PC-3 (cell line): ENCODE measurements at regions not wholly inside any gene's neighbourhood (a gene's known extent, or its start where the extent isn't known, plus 50 kb on each side); places are given as distances from the start of the nearest gene placed in this dataset.

Experiments
- EZH2 ChIP-seq: fragments of 300-600 bp; sonication (generic); IDR thresholded peaks from one replicate; pipeline ENCODE4 v1.6.1; 2017; ENCODE audit warnings: antibody characterized with exemption, mild to moderate bottlenecking, low read length; ENCODE audit not compliant: unreplicated experiment
- EZH2phosphoT487 ChIP-seq: fragments of 300-600 bp; sonication (generic); IDR thresholded peaks from 2 replicates; pipeline ENCODE4 v1.6.1; 2018; ENCODE audit warnings: mild to moderate bottlenecking, antibody characterized with exemption, low read length, borderline replicate concordance
- TF ChIP-seq, protein P1 (sequence below): fragments of 300-600 bp; sonication (generic); conservative IDR thresholded peaks from 2 replicates; pipeline ENCODE4 v1.5.1; 2017; ENCODE audit warnings: antibody characterized with exemption, low read depth, mild to moderate bottlenecking, low read length

DNA sequence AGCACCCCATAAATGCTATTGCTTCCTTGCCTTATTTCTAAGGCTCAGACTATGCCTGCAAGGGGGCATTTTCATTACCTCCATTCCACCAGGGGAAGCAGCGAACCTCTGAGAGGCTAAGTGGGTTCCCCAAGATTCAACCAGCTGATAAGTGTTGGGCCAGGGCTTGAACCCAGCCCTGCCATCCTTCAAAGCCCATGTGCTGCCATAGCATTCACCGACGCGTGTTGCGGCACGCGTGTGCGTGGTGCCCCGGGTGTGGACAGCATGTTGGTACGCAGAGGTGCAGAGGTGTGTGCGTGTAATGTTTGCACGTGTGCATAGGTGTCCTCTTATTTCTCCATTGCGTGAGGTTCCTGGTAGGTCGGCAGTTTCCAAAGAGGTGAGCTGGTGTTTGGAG, 66.0 kb upstream of the PPARA start:
- TF ChIP-seq, protein P1, sequence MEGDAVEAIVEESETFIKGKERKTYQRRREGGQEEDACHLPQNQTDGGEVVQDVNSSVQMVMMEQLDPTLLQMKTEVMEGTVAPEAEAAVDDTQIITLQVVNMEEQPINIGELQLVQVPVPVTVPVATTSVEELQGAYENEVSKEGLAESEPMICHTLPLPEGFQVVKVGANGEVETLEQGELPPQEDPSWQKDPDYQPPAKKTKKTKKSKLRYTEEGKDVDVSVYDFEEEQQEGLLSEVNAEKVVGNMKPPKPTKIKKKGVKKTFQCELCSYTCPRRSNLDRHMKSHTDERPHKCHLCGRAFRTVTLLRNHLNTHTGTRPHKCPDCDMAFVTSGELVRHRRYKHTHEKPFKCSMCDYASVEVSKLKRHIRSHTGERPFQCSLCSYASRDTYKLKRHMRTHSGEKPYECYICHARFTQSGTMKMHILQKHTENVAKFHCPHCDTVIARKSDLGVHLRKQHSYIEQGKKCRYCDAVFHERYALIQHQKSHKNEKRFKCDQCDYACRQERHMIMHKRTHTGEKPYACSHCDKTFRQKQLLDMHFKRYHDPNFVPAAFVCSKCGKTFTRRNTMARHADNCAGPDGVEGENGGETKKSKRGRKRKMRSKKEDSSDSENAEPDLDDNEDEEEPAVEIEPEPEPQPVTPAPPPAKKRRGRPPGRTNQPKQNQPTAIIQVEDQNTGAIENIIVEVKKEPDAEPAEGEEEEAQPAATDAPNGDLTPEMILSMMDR: no peak
- TF ChIP-seq EZH2: no peak
- TF ChIP-seq EZH2phosphoT487: no peak
